Skin of body (tissue), 1 donor: ENCODE measurements at regions not wholly inside any gene's neighbourhood (a gene's known extent, or its start where the extent isn't known, plus 50 kb on each side); places are given as distances from the start of the nearest gene placed in this dataset.
"Not testable (repeated sequence)": the region's sequence is repeated elsewhere in the genome, so short reads cannot be mapped to it uniquely, and the experiment has no call there.

Source experiments
- DNase-seq: peaks from one replicate; lab custom pipeline; 2025; lab: John Stamatoyannopoulos, UW

GRCh38 chr7:79953130-79953529, 181.5 kb upstream of the GNAI1 start:
- no peak for DNase-seq

- DNase-seq = no peak
Observed at GRCh38 chr7:79952399-79952798, 182.2 kb upstream of the GNAI1 start.

GRCh38 chr7:79951415-79951814, 183.2 kb upstream of the GNAI1 start:
- no peak for DNase-seq

GRCh38 chr7:79949778-79950177, 184.9 kb upstream of the GNAI1 start:
- no peak for DNase-seq

GRCh38 chr7:79936281-79936983, 198.2 kb upstream of the GNAI1 start:
- DNase-seq = no peak

- DNase-seq = no peak
Observed at GRCh38 chr7:79934727-79935126, 199.9 kb upstream of the GNAI1 start.

GRCh38 chr7:79933144-79933543, 201.5 kb upstream of the GNAI1 start:
- no peak for DNase-seq

GRCh38 chr7:79930604-79931003, 204.0 kb upstream of the GNAI1 start:
- no peak for DNase-seq

GRCh38 chr7:79927116-79927515, 207.5 kb upstream of the GNAI1 start:
- no peak for DNase-seq

- no peak for DNase-seq
Observed at GRCh38 chr7:79923953-79924352, 210.7 kb upstream of the GNAI1 start.

GRCh38 chr7:79922894-79923293, 211.7 kb upstream of the GNAI1 start:
- DNase-seq = no peak

- no peak for DNase-seq
Observed at GRCh38 chr7:79921976-79922375, 212.7 kb upstream of the GNAI1 start.

- DNase-seq = not testable (repeated sequence)
Observed at GRCh38 chr7:79918632-79919031, 216.0 kb upstream of the GNAI1 start.

- DNase-seq = not testable (repeated sequence)
Observed at GRCh38 chr7:79915346-79915745, 219.3 kb upstream of the GNAI1 start.

GRCh38 chr7:79912213-79912633, 222.4 kb upstream of the GNAI1 start:
- no peak for DNase-seq

- no peak for DNase-seq
Observed at GRCh38 chr7:79911420-79911819, 223.2 kb upstream of the GNAI1 start.

GRCh38 chr7:79909176-79909575, 225.5 kb upstream of the GNAI1 start:
- DNase-seq = no peak

- DNase-seq = no peak
Observed at GRCh38 chr7:79897166-79897565, 237.5 kb upstream of the GNAI1 start.

GRCh38 chr7:79893991-79894390, 240.6 kb upstream of the GNAI1 start:
- DNase-seq = no peak

GRCh38 chr7:79882922-79883321, 251.7 kb upstream of the GNAI1 start:
- DNase-seq = no peak

GRCh38 chr7:79880312-79880711, 254.3 kb upstream of the GNAI1 start:
- no peak for DNase-seq

- no peak for DNase-seq
Observed at GRCh38 chr7:79877874-79878465, 256.7 kb upstream of the GNAI1 start.

GRCh38 chr7:79876848-79877252, 257.8 kb upstream of the GNAI1 start:
- DNase-seq = no peak
